Liver (tissue), 3 donors: ENCODE measurements at regions not wholly inside any gene's neighbourhood (a gene's known extent, or its start where the extent isn't known, plus 50 kb on each side); places are given as distances from the start of the nearest gene placed in this dataset.

Experiments used
- CTCF ChIP-seq: fragments of 150-350 bp; IDR thresholded peaks from 2 replicates; pipeline ENCODE4 v1.5.1; 2017; ENCODE audit warnings: improper control_type of control experiment, low read depth, low read length; ENCODE audit not compliant: missing input control
- FOXA1 ChIP-seq: IDR thresholded peaks from 2 replicates; pipeline ENCODE4 v1.6.1; 2016; ENCODE audit warnings: antibody characterized with exemption
- GABPA ChIP-seq, 2 donors: IDR thresholded peaks in 1 of 2; conservative IDR thresholded peaks in 1 of 2; 2 replicates each; pipeline ENCODE4 v1.6.1; 2016; ENCODE audit warnings: antibody characterized with exemption in 2 of 2, mild to moderate bottlenecking in 1 of 2, moderate library complexity in 1 of 2
- RAD21 ChIP-seq, 2 donors: IDR thresholded peaks; 2 replicates each; pipeline ENCODE4 v1.6.1; 2016; ENCODE audit warnings: antibody characterized with exemption in 2 of 2, mild to moderate bottlenecking in 2 of 2
- TF ChIP-seq, protein P1 (sequence below): IDR thresholded peaks from 2 replicates; pipeline ENCODE4 v1.6.1; 2016; ENCODE audit warnings: antibody characterized with exemption
- donor health status: healthy.
- donor health status: healthy.

DNA sequence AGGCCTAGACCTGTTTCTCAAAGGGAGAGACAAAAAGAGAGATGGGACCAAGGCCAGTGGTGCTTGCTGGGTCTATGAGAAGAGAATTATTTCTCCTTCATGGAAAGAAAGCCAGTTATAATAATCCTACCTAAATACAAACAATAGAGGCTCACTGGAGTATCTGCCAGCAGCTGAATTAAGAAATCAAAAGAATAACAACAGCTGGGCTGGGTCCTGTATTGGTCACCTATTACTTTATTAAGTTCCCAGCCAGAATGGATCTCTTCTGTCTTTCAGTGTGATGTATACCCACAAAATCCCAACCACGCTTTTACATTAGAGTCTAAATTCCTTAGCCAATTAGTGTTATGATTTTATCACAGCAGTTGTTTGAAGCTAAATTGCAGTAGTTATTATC is 297.8 kb upstream of the DACH1 start:
- no peak for TF ChIP-seq CTCF
- no peak for TF ChIP-seq GABPA (IDR thresholded peaks at IDR 0.05 in 1 of 2, conservative IDR thresholded peaks at IDR 0.05 in 1 of 2)
- no peak for TF ChIP-seq FOXA1
- no peak for TF ChIP-seq RAD21 (IDR thresholded peaks at IDR 0.05)
- TF ChIP-seq, protein P1, sequence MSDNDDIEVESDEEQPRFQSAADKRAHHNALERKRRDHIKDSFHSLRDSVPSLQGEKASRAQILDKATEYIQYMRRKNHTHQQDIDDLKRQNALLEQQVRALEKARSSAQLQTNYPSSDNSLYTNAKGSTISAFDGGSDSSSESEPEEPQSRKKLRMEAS = no peak
